ENCODE measurements at regions not wholly inside any gene's neighbourhood (a gene's known extent, or its start where the extent isn't known, plus 50 kb on each side); places are given as distances from the start of the nearest gene placed in this dataset.

DNA sequence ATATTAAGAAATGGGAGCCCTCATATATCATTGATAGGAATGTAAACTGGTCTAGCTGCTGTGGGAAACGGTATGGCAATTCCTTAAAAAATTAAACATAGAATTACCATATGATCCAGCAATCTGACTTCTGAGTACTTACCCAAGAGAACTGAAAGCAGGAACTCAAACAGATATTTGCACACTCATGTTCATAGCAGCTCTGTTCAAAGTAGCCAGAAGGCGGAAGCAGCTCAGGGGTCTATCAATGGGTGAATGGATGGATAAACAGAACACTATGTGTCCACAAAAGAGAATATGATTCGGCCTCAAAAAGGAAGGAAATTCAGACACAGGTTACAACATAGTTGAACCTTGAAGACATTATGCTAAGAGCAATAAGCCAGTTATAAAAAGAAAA, 135.7 kb upstream of the NDUFV2 start:
- peaks cover 5 to 8% of the 10 kb centered on the region in 2 experiments for H3K27me3 ChIP-seq (ENCODE audit: control insufficient read depth in 2 of 2, insufficient read depth in 2 of 2, low read length in 2 of 2)
- no TSS peak for BruUV-seq (replicated peaks)
- H3K9me1 ChIP-seq (replicated peaks; ENCODE audit: control insufficient read depth, extremely low read depth, insufficient read depth, low read length) = no peaks in the 10 kb centered on the region
- FAIRE-seq (no peak), DNase-seq (ENCODE audit: low read depth, low spot score) (no peak)
- no peak for TF ChIP-seq JUN (IDR thresholded peaks at IDR 0.05; ENCODE audit: borderline replicate concordance, insufficient read depth, insufficient read length, low read depth)
- TF ChIP-seq POLR2AphosphoS5 (IDR thresholded peaks at IDR 0.05; ENCODE audit: insufficient read depth, low read depth, low read length) = no peak
- TF ChIP-seq, protein P1, sequence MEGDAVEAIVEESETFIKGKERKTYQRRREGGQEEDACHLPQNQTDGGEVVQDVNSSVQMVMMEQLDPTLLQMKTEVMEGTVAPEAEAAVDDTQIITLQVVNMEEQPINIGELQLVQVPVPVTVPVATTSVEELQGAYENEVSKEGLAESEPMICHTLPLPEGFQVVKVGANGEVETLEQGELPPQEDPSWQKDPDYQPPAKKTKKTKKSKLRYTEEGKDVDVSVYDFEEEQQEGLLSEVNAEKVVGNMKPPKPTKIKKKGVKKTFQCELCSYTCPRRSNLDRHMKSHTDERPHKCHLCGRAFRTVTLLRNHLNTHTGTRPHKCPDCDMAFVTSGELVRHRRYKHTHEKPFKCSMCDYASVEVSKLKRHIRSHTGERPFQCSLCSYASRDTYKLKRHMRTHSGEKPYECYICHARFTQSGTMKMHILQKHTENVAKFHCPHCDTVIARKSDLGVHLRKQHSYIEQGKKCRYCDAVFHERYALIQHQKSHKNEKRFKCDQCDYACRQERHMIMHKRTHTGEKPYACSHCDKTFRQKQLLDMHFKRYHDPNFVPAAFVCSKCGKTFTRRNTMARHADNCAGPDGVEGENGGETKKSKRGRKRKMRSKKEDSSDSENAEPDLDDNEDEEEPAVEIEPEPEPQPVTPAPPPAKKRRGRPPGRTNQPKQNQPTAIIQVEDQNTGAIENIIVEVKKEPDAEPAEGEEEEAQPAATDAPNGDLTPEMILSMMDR (IDR thresholded peaks at IDR 0.05; ENCODE audit: extremely low read depth in 1 of 2, insufficient read depth in 1 of 2, low read depth in 1 of 2, low read length in 2 of 2) = no peak
- TF ChIP-seq, protein P2, sequence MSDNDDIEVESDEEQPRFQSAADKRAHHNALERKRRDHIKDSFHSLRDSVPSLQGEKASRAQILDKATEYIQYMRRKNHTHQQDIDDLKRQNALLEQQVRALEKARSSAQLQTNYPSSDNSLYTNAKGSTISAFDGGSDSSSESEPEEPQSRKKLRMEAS (IDR thresholded peaks at IDR 0.05; ENCODE audit: insufficient read depth, insufficient read length) = no peak
- TF ChIP-seq GATA2 (IDR thresholded peaks at IDR 0.05; ENCODE audit: insufficient read depth, insufficient read length, low read depth, low read length) = no peak
- no peak for TF ChIP-seq FOS (IDR thresholded peaks at IDR 0.05; ENCODE audit: borderline replicate concordance, insufficient read depth, low read length)
- TF ChIP-seq EZH2 (IDR thresholded peaks at IDR 0.05; ENCODE audit: borderline replicate concordance, low read depth, low read length, severe bottlenecking) = no peak
- no peak for TF ChIP-seq POLR2A (IDR thresholded peaks at IDR 0.05; ENCODE audit: low read depth, low read length)
- no peak for TF ChIP-seq MYC (IDR thresholded peaks at IDR 0.05; ENCODE audit: low read depth, low read length)
- intact Hi-C loops (cut with micrococcal nuclease) (no loop called here), dilution Hi-C loops (cut with MboI; ENCODE audit: extremely low pct_ligation_motif_present, low sequenced_read_pairs) (no loop called here)
- no peak overlapping the region for H3K27ac ChIP-seq (ENCODE audit: insufficient read depth, low read depth, low read length)
- no peaks in the 10 kb centered on the region for H3K4me1 ChIP-seq (ENCODE audit: control insufficient read depth, extremely low read depth, insufficient read depth, low read length)
- H3K9ac ChIP-seq (replicated peaks; ENCODE audit: extremely low read depth, insufficient read depth, low read length) = no peak overlapping the region
- no peaks in the 10 kb centered on the region for H3K9me3 ChIP-seq (replicated peaks; ENCODE audit: control insufficient read depth, insufficient read depth, low read length)
- H3K4me2 ChIP-seq (ENCODE audit: insufficient read depth, low read length) = no peak overlapping the region
- no peaks in the 10 kb centered on the region for H3K36me3 ChIP-seq (ENCODE audit: control insufficient read depth in 2 of 2, extremely low read depth in 1 of 2, insufficient read depth in 2 of 2, low read length in 2 of 2)
- POLR2A ChIA-PET = no interaction called here
- no peaks in the 10 kb centered on the region for H4K20me1 ChIP-seq (replicated peaks; ENCODE audit: control insufficient read depth, extremely low read depth, insufficient read depth, low read length)
- no peaks in the 10 kb centered on the region for H3K79me2 ChIP-seq (ENCODE audit: control insufficient read depth, insufficient read depth, low read length)
- H2AFZ ChIP-seq (ENCODE audit: low read depth, low read length) = no peak overlapping the region
- CTCF ChIA-PET = no interaction called here
- H3K4me3 ChIP-seq (replicated peaks in 1 of 3; ENCODE audit: insufficient read depth in 1 of 3, low read depth in 1 of 3, low read length in 3 of 3) = no peak overlapping the region
